ENCODE measurements at regions not wholly inside any gene's neighbourhood (a gene's known extent, or its start where the extent isn't known, plus 50 kb on each side); places are given as distances from the start of the nearest gene placed in this dataset.
"Not testable (repeated sequence)": the region's sequence is repeated elsewhere in the genome, so short reads cannot be mapped to it uniquely, and the experiment has no call there.

GRCh38 chr1:185541871-185542301, 192.3 kb upstream of the HMCN1 start:
- no peak for DNase-seq (ENCODE audit: low read depth, low spot score)

- DNase-seq (ENCODE audit: low read depth, low spot score): no peak
Observed at GRCh38 chr1:185540295-185540694, 193.9 kb upstream of the HMCN1 start.

- DNase-seq (ENCODE audit: low read depth, low spot score): no peak
Observed at GRCh38 chr1:185539277-185539943, 194.8 kb upstream of the HMCN1 start.

GRCh38 chr1:185538309-185538898, 195.8 kb upstream of the HMCN1 start:
- not testable (repeated sequence) for DNase-seq (ENCODE audit: low read depth, low spot score)

- DNase-seq (ENCODE audit: low read depth, low spot score): no peak
Observed at GRCh38 chr1:185537596-185537995, 196.6 kb upstream of the HMCN1 start.

GRCh38 chr1:185536165-185536920, 197.8 kb upstream of the HMCN1 start:
- DNase-seq (ENCODE audit: low read depth, low spot score): no peak

- no peak for DNase-seq (ENCODE audit: low read depth, low spot score)
Observed at GRCh38 chr1:185535621-185536020, 198.6 kb upstream of the HMCN1 start.

GRCh38 chr1:185534801-185535200, 199.4 kb upstream of the HMCN1 start:
- no peak for DNase-seq (ENCODE audit: low read depth, low spot score)

GRCh38 chr1:185533596-185533995, 200.6 kb upstream of the HMCN1 start:
- no peak for DNase-seq (ENCODE audit: low read depth, low spot score)

- DNase-seq (ENCODE audit: low read depth, low spot score): no peak
Observed at GRCh38 chr1:185532856-185533255, 201.3 kb upstream of the HMCN1 start.

GRCh38 chr1:185531838-185532237, 202.4 kb upstream of the HMCN1 start:
- DNase-seq (ENCODE audit: low read depth, low spot score): no peak

- DNase-seq (ENCODE audit: low read depth, low spot score): no peak
Observed at GRCh38 chr1:185530215-185530614, 204.0 kb upstream of the HMCN1 start.

GRCh38 chr1:185529673-185530072, 204.5 kb upstream of the HMCN1 start:
- no peak for DNase-seq (ENCODE audit: low read depth, low spot score)

GRCh38 chr1:185528084-185528676, 206.0 kb upstream of the HMCN1 start:
- no peak for DNase-seq (ENCODE audit: low read depth, low spot score)

- DNase-seq (ENCODE audit: low read depth, low spot score): no peak
Observed at GRCh38 chr1:185526344-185527307, 207.6 kb upstream of the HMCN1 start.

- no peak for DNase-seq (ENCODE audit: low read depth, low spot score)
Observed at GRCh38 chr1:185520188-185520920, 203.3 kb upstream of the IVNS1ABP start.

GRCh38 chr1:185517808-185518419, 200.9 kb upstream of the IVNS1ABP start:
- no peak for DNase-seq (ENCODE audit: low read depth, low spot score)

- DNase-seq (ENCODE audit: low read depth, low spot score): not testable (repeated sequence)
Observed at GRCh38 chr1:185517301-185517700, 200.3 kb upstream of the IVNS1ABP start.

- no peak for DNase-seq (ENCODE audit: low read depth, low spot score)
Observed at GRCh38 chr1:185515696-185516095, 198.7 kb upstream of the IVNS1ABP start.

- DNase-seq (ENCODE audit: low read depth, low spot score): no peak
Observed at GRCh38 chr1:185514311-185514710, 197.3 kb upstream of the IVNS1ABP start.

All from brain pericyte (primary cell).